ENCODE measurements at regions not wholly inside any gene's neighbourhood (a gene's known extent, or its start where the extent isn't known, plus 50 kb on each side); places are given as distances from the start of the nearest gene placed in this dataset.

DNA sequence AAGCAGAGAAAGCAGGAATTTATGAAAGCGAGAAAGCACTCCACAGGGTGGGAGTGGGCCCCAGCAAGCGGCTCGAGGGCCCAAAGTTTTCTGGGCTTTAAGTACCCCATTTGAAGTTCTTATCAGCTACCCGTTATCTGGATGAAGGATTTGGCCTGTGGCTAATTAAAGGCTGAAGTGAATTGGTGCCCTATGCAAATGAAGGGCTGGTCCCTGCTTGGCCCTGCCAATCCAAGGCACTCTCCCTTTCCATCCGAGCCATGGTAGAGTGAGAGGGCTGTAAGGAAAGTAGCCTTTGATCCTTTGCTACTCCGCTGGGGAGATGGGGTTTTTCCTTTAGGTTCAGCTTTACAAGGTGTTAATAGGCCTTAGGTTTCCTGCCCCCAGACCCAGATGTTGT is 469.3 kb upstream of the CFAP20DC start:
- no peak overlapping the region for H3K4me2 ChIP-seq (ENCODE audit: low read depth, low read length)
- H3K79me2 ChIP-seq (ENCODE audit: low read length): no peaks in the 10 kb centered on the region
- H3K9me2 ChIP-seq (replicated peaks; ENCODE audit: insufficient read depth, low read length): no peaks in the 10 kb centered on the region
- H4K20me1 ChIP-seq (ENCODE audit: insufficient read depth, low read length): no peaks in the 10 kb centered on the region
- TF ChIP-seq EZH2phosphoT487 (IDR thresholded peaks at IDR 0.05; ENCODE audit: low read length): no peak
- TF ChIP-seq, protein P1, sequence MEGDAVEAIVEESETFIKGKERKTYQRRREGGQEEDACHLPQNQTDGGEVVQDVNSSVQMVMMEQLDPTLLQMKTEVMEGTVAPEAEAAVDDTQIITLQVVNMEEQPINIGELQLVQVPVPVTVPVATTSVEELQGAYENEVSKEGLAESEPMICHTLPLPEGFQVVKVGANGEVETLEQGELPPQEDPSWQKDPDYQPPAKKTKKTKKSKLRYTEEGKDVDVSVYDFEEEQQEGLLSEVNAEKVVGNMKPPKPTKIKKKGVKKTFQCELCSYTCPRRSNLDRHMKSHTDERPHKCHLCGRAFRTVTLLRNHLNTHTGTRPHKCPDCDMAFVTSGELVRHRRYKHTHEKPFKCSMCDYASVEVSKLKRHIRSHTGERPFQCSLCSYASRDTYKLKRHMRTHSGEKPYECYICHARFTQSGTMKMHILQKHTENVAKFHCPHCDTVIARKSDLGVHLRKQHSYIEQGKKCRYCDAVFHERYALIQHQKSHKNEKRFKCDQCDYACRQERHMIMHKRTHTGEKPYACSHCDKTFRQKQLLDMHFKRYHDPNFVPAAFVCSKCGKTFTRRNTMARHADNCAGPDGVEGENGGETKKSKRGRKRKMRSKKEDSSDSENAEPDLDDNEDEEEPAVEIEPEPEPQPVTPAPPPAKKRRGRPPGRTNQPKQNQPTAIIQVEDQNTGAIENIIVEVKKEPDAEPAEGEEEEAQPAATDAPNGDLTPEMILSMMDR (IDR thresholded peaks at IDR 0.05; ENCODE audit: low read length): no peak
- no peak for TF ChIP-seq EZH2 (optimal IDR thresholded peaks at IDR 0.05; ENCODE audit: low read depth, low read length)
- no peaks in the 10 kb centered on the region for H3K27me3 ChIP-seq (replicated peaks; ENCODE audit: insufficient read depth, low read length)
- no peaks in the 10 kb centered on the region for H3F3A ChIP-seq (ENCODE audit: insufficient read depth, low read length)
- no peak overlapping the region for H3K4me3 ChIP-seq (ENCODE audit: low read length)
- no peak overlapping the region for H3K27ac ChIP-seq (ENCODE audit: low read length)
- H3K9ac ChIP-seq (ENCODE audit: low read length): no peak overlapping the region
- H3K9me3 ChIP-seq (replicated peaks; ENCODE audit: insufficient read depth, low read length): no peaks in the 10 kb centered on the region
- no peaks in the 10 kb centered on the region for H3K36me3 ChIP-seq (replicated peaks; ENCODE audit: insufficient read depth, low read length)
- H3K4me1 ChIP-seq (ENCODE audit: low read length): no peaks in the 10 kb centered on the region
- DNase-seq: no peak
- no peak overlapping the region for H2AFZ ChIP-seq (ENCODE audit: low read length)

DNA sequence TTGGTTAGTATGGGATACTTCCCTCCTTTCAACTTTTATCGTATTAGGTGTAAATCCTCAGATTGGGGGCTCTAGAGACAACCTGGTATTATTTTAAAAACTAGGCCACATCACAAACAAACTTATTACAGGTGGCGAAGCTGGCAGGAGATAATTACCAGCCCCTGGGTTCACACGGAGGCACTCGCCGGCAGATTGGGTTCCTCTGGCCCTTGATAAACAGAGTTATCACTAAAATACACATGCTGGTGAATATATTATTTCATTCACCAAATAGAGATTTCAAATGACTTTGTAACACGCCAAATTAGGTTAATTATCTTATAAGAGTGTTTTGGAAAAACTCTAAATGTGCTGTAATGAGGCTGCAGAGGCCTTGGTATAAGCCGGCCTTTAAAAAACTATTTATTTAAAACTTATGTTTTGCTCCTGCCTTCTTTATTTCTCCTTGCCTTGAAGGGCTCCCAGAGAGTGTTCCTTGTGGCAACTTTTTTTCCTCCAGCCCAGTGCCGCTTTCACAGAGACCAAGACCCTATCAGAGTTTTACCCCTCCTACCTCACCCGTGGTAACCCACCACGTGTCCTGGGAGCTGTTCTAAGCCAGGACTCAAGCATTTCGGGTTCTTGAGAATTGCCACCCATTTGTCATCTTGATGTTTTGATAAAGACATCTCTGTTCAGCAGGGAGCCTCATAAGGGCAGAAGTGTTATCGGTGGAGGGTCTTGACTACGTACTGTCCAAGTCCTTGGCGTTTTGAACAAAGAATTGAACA is 468.6 kb upstream of the CFAP20DC start:
- H3K4me2 ChIP-seq (ENCODE audit: low read depth, low read length): no peak overlapping the region
- no peaks in the 10 kb centered on the region for H3K9me2 ChIP-seq (replicated peaks; ENCODE audit: insufficient read depth, low read length)
- H2AFZ ChIP-seq (ENCODE audit: low read length): no peak overlapping the region
- no peak overlapping the region for H3K9ac ChIP-seq (ENCODE audit: low read length)
- H3K36me3 ChIP-seq (replicated peaks; ENCODE audit: insufficient read depth, low read length): no peaks in the 10 kb centered on the region
- DNase-seq: no peak
- H3F3A ChIP-seq (ENCODE audit: insufficient read depth, low read length): no peaks in the 10 kb centered on the region
- H3K4me1 ChIP-seq (ENCODE audit: low read length): no peaks in the 10 kb centered on the region
- H4K20me1 ChIP-seq (ENCODE audit: insufficient read depth, low read length): no peaks in the 10 kb centered on the region
- H3K27ac ChIP-seq (ENCODE audit: low read length): no peak overlapping the region
- H3K27me3 ChIP-seq (replicated peaks; ENCODE audit: insufficient read depth, low read length): no peaks in the 10 kb centered on the region
- TF ChIP-seq EZH2 (optimal IDR thresholded peaks at IDR 0.05; ENCODE audit: low read depth, low read length): no peak
- TF ChIP-seq, protein P1 (IDR thresholded peaks at IDR 0.05; ENCODE audit: low read length): no peak
- TF ChIP-seq EZH2phosphoT487 (IDR thresholded peaks at IDR 0.05; ENCODE audit: low read length): no peak
- no peak overlapping the region for H3K4me3 ChIP-seq (ENCODE audit: low read length)
- H3K79me2 ChIP-seq (ENCODE audit: low read length): no peaks in the 10 kb centered on the region
- no peaks in the 10 kb centered on the region for H3K9me3 ChIP-seq (replicated peaks; ENCODE audit: insufficient read depth, low read length)

GRCh38 chr3:59517388-59517787 is 467.6 kb upstream of the CFAP20DC start:
- Histone ChIP-seq H3K9ac (ENCODE audit: low read length) (no peak overlapping the region), H3K9me3 (replicated peaks; ENCODE audit: insufficient read depth, low read length) (no peaks in the 10 kb centered on the region), H3K4me2 (ENCODE audit: low read depth, low read length) (no peak overlapping the region), H4K20me1 (ENCODE audit: insufficient read depth, low read length) (no peaks in the 10 kb centered on the region), H3F3A (ENCODE audit: insufficient read depth, low read length) (no peaks in the 10 kb centered on the region), H3K27ac (ENCODE audit: low read length) (no peak overlapping the region), H2AFZ (ENCODE audit: low read length) (no peak overlapping the region), H3K9me2 (replicated peaks; ENCODE audit: insufficient read depth, low read length) (no peaks in the 10 kb centered on the region), H3K27me3 (replicated peaks; ENCODE audit: insufficient read depth, low read length) (no peaks in the 10 kb centered on the region), H3K4me1 (ENCODE audit: low read length) (no peaks in the 10 kb centered on the region), H3K4me3 (ENCODE audit: low read length) (no peak overlapping the region), H3K79me2 (ENCODE audit: low read length) (no peaks in the 10 kb centered on the region), H3K36me3 (replicated peaks; ENCODE audit: insufficient read depth, low read length) (no peaks in the 10 kb centered on the region)
- no peak for DNase-seq
- TF ChIP-seq EZH2phosphoT487 (IDR thresholded peaks at IDR 0.05; ENCODE audit: low read length) (no peak), EZH2 (optimal IDR thresholded peaks at IDR 0.05; ENCODE audit: low read depth, low read length) (no peak)
- TF ChIP-seq, protein P1 (IDR thresholded peaks at IDR 0.05; ENCODE audit: low read length): no peak

All from MM.1S (cell line).